ENCODE measurements at regions not wholly inside any gene's neighbourhood (a gene's known extent, or its start where the extent isn't known, plus 50 kb on each side); places are given as distances from the start of the nearest gene placed in this dataset.

DNA sequence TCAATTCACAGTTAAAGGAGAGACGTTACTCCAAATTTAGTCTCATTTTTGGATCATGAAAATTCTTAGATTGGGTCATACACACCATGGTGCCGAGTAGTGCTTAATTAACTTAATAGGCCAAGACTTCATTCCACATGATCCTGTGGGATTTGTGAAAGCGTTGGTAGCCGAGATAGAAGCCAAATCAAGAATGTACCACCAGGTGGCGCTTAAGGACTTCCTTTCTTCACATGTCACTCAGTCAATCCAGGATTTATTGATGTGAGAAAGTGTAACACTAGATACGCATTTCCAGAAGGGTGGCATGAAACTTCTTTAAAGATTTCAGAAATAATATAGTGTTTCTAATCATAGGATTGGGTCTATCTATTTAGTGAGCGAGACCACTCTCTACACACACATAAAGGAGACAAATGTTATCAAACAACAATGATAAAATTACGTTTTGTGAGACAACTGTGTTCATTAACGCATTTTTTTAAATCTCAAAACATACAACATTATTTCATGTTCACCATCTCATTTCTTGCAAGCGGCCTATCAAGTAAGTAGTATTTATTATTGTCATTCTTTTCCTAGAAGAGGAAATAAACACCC, 436.1 kb downstream of the CHL1 start:
- TF ChIP-seq, protein P1, sequence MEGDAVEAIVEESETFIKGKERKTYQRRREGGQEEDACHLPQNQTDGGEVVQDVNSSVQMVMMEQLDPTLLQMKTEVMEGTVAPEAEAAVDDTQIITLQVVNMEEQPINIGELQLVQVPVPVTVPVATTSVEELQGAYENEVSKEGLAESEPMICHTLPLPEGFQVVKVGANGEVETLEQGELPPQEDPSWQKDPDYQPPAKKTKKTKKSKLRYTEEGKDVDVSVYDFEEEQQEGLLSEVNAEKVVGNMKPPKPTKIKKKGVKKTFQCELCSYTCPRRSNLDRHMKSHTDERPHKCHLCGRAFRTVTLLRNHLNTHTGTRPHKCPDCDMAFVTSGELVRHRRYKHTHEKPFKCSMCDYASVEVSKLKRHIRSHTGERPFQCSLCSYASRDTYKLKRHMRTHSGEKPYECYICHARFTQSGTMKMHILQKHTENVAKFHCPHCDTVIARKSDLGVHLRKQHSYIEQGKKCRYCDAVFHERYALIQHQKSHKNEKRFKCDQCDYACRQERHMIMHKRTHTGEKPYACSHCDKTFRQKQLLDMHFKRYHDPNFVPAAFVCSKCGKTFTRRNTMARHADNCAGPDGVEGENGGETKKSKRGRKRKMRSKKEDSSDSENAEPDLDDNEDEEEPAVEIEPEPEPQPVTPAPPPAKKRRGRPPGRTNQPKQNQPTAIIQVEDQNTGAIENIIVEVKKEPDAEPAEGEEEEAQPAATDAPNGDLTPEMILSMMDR (conservative IDR thresholded peaks at IDR 0.05; ENCODE audit: low read depth in 2 of 2), result peak; percentile 52 to 72
- TF ChIP-seq POLR2AphosphoS5 (IDR thresholded peaks at IDR 0.05; ENCODE audit: low read depth) (no peak), NANOG (IDR thresholded peaks at IDR 0.05; ENCODE audit: borderline replicate concordance) (no peak), EZH2 (IDR thresholded peaks at IDR 0.05; ENCODE audit: low read depth, unreplicated experiment) (no peak), JUNB (IDR thresholded peaks at IDR 0.05; ENCODE audit: unreplicated experiment) (no peak), CREB1 (CRISPR knock-in tag; IDR thresholded peaks at IDR 0.05; ENCODE audit: low read depth) (no peak), EZH2phosphoT487 (IDR thresholded peaks at IDR 0.05; ENCODE audit: unreplicated experiment) (no peak), ZNF331 (CRISPR knock-in tag; IDR thresholded peaks at IDR 0.05; ENCODE audit: low read depth) (no peak), ZNF114 (CRISPR knock-in tag; IDR thresholded peaks at IDR 0.05) (no peak), STAT1 (IDR thresholded peaks at IDR 0.05; ENCODE audit: unreplicated experiment) (no peak)
- TF ChIP-seq, protein P2, sequence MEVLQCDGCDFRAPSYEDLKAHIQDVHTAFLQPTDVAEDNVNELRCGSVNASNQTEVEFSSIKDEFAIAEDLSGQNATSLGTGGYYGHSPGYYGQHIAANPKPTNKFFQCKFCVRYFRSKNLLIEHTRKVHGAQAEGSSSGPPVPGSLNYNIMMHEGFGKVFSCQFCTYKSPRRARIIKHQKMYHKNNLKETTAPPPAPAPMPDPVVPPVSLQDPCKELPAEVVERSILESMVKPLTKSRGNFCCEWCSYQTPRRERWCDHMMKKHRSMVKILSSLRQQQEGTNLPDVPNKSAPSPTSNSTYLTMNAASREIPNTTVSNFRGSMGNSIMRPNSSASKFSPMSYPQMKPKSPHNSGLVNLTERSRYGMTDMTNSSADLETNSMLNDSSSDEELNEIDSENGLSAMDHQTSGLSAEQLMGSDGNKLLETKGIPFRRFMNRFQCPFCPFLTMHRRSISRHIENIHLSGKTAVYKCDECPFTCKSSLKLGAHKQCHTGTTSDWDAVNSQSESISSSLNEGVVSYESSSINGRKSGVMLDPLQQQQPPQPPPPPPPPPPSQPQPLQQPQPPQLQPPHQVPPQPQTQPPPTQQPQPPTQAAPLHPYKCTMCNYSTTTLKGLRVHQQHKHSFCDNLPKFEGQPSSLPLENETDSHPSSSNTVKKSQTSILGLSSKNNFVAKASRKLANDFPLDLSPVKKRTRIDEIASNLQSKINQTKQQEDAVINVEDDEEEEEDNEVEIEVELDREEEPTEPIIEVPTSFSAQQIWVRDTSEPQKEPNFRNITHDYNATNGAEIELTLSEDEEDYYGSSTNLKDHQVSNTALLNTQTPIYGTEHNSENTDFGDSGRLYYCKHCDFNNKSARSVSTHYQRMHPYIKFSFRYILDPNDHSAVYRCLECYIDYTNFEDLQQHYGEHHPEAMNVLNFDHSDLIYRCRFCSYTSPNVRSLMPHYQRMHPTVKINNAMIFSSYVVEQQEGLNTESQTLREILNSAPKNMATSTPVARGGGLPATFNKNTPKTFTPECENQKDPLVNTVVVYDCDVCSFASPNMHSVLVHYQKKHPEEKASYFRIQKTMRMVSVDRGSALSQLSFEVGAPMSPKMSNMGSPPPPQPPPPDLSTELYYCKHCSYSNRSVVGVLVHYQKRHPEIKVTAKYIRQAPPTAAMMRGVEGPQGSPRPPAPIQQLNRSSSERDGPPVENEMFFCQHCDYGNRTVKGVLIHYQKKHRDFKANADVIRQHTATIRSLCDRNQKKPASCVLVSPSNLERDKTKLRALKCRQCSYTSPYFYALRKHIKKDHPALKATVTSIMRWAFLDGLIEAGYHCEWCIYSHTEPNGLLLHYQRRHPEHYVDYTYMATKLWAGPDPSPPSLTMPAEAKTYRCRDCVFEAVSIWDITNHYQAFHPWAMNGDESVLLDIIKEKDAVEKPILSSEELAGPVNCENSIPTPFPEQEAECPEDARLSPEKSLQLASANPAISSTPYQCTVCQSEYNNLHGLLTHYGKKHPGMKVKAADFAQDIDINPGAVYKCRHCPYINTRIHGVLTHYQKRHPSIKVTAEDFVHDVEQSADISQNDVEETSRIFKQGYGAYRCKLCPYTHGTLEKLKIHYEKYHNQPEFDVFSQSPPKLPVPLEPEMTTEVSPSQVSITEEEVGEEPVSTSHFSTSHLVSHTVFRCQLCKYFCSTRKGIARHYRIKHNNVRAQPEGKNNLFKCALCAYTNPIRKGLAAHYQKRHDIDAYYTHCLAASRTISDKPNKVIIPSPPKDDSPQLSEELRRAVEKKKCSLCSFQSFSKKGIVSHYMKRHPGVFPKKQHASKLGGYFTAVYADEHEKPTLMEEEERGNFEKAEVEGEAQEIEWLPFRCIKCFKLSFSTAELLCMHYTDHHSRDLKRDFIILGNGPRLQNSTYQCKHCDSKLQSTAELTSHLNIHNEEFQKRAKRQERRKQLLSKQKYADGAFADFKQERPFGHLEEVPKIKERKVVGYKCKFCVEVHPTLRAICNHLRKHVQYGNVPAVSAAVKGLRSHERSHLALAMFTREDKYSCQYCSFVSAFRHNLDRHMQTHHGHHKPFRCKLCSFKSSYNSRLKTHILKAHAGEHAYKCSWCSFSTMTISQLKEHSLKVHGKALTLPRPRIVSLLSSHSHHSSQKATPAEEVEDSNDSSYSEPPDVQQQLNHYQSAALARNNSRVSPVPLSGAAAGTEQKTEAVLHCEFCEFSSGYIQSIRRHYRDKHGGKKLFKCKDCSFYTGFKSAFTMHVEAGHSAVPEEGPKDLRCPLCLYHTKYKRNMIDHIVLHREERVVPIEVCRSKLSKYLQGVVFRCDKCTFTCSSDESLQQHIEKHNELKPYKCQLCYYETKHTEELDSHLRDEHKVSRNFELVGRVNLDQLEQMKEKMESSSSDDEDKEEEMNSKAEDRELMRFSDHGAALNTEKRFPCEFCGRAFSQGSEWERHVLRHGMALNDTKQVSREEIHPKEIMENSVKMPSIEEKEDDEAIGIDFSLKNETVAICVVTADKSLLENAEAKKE (CRISPR knock-in tag; IDR thresholded peaks at IDR 0.05), result no peak
- TF ChIP-seq, protein P3, sequence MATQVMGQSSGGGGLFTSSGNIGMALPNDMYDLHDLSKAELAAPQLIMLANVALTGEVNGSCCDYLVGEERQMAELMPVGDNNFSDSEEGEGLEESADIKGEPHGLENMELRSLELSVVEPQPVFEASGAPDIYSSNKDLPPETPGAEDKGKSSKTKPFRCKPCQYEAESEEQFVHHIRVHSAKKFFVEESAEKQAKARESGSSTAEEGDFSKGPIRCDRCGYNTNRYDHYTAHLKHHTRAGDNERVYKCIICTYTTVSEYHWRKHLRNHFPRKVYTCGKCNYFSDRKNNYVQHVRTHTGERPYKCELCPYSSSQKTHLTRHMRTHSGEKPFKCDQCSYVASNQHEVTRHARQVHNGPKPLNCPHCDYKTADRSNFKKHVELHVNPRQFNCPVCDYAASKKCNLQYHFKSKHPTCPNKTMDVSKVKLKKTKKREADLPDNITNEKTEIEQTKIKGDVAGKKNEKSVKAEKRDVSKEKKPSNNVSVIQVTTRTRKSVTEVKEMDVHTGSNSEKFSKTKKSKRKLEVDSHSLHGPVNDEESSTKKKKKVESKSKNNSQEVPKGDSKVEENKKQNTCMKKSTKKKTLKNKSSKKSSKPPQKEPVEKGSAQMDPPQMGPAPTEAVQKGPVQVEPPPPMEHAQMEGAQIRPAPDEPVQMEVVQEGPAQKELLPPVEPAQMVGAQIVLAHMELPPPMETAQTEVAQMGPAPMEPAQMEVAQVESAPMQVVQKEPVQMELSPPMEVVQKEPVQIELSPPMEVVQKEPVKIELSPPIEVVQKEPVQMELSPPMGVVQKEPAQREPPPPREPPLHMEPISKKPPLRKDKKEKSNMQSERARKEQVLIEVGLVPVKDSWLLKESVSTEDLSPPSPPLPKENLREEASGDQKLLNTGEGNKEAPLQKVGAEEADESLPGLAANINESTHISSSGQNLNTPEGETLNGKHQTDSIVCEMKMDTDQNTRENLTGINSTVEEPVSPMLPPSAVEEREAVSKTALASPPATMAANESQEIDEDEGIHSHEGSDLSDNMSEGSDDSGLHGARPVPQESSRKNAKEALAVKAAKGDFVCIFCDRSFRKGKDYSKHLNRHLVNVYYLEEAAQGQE (IDR thresholded peaks at IDR 0.05; ENCODE audit: unreplicated experiment), result no peak
- TF ChIP-seq, protein P4, sequence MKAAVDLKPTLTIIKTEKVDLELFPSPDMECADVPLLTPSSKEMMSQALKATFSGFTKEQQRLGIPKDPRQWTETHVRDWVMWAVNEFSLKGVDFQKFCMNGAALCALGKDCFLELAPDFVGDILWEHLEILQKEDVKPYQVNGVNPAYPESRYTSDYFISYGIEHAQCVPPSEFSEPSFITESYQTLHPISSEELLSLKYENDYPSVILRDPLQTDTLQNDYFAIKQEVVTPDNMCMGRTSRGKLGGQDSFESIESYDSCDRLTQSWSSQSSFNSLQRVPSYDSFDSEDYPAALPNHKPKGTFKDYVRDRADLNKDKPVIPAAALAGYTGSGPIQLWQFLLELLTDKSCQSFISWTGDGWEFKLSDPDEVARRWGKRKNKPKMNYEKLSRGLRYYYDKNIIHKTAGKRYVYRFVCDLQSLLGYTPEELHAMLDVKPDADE (IDR thresholded peaks at IDR 0.05), result no peak

Data from GM23338 (cell line).